ENCODE measurements at regions not wholly inside any gene's neighbourhood (a gene's known extent, or its start where the extent isn't known, plus 50 kb on each side); places are given as distances from the start of the nearest gene placed in this dataset.

DNA sequence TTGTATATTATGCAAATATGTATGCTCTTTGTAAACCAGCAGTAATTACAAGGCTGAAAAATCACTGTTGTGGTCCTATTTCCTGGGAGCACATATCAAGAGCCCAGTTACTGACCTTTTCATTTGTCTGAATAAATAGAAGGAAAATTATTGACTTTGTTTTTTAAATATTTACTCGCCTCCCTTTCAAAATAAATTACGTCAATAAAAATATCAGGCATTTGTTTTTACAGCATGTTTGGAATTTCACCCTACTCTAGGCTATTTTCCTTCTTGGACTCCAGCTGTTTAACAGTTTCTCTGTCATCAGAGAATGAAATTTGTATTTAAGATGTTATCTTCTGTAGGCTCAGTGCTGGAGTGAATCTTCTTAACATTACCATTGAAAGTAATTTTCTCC, 59.9 kb upstream of the LRATD1 start:
- Histone ChIP-seq H3K9me3 (no peaks in the 10 kb centered on the region), H3K4me1 (peaks cover 0 to 14% (median 6%) of the 10 kb centered on the region in 4 donors), H3K27me3 (no peaks in the 10 kb centered on the region), H3K27ac (no peak overlapping the region), H3K36me3 (no peaks in the 10 kb centered on the region), H3K4me3 (no peak overlapping the region)
- no peak for DNase-seq
- WGBS (ENCODE audit: insufficient coverage, low coverage, low lambda C conversion rate, missing lambda C conversion rate): 7% methylated on average over 2 of the region's 2 CpGs
- intact Hi-C loops (cut with DNase I): no loop called here
- peak; percentile 63 to 88 (median 78) for ATAC-seq
- TF ChIP-seq CTCF (IDR thresholded peaks at IDR 0.05) (no peak), POLR2A (IDR thresholded peaks at IDR 0.05) (no peak)

DNA sequence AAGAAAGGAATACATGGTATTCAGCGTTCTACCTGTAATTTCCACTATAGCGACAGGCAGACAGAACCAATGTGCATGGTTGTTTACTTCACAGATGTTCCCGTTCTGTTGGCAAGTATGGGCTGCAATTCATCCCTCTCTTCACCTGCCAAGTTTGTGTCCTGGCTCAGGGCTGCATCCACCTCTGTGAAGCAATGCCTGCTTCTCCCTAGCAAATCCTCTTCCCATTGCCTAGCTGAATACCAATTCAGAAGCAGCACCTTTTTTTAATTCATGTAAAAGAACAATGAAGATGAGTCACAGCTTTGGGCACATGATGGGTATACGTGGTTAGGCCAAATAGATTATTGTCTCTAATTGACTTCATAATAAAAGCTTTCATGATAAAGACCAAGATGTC, 54.7 kb upstream of the LRATD1 start:
- Histone ChIP-seq H3K4me3 (no peak overlapping the region), H3K9me3 (no peaks in the 10 kb centered on the region), H3K36me3 (no peaks in the 10 kb centered on the region), H3K4me1 (peaks cover 0 to 6% (median 2%) of the 10 kb centered on the region in 4 donors), H3K27ac (no peak overlapping the region), H3K27me3 (no peaks in the 10 kb centered on the region)
- TF ChIP-seq CTCF (IDR thresholded peaks at IDR 0.05) (no peak), POLR2A (IDR thresholded peaks at IDR 0.05) (no peak)
- DNase-seq (peak in 2 of 3 donors; percentile 19 to 47), ATAC-seq (peak; percentile 75 to 94 (median 83))
- 56% methylated on average over 4 of the region's 4 CpGs for WGBS (ENCODE audit: insufficient coverage, low coverage, low lambda C conversion rate, missing lambda C conversion rate)
- intact Hi-C loops (cut with DNase I): no loop called here

Small RNA genes lying in the stretch of these regions (small RNA-seq; reads per million reads assigned to genes)
- 0 reads per million in 2 experiments for gene RF00017
- gene RNU6-1288P: 0 reads per million in 2 experiments

All from right lobe of liver (tissue), 6 donors.